Panc1 (cell line): ENCODE measurements at regions not wholly inside any gene's neighbourhood (a gene's known extent, or its start where the extent isn't known, plus 50 kb on each side); places are given as distances from the start of the nearest gene placed in this dataset.

Experiments
- CTCF ChIP-seq: fragments of 450-650 bp; IDR thresholded peaks from 2 replicates; pipeline ENCODE4 v1.5.1; 2017; ENCODE audit warnings: mild to moderate bottlenecking
- SIN3A ChIP-seq: IDR thresholded peaks from 2 replicates; pipeline ENCODE4 v1.6.1; 2012; ENCODE audit warnings: low read depth, mild to moderate bottlenecking, low read length, moderate library complexity, borderline replicate concordance; ENCODE audit not compliant: insufficient read depth

GRCh38 chr11:128153697-128154048 is 433.7 kb downstream of the ETS1 start:
- no peak for TF ChIP-seq CTCF
- TF ChIP-seq SIN3A = no peak
